ENCODE measurements at regions not wholly inside any gene's neighbourhood (a gene's known extent, or its start where the extent isn't known, plus 50 kb on each side); places are given as distances from the start of the nearest gene placed in this dataset.
"Not testable (repeated sequence)": the region's sequence is repeated elsewhere in the genome, so short reads cannot be mapped to it uniquely, and the experiment has no call there.

GRCh38 chr13:62444805-62445204, 1029.2 kb upstream of the PCDH20 start:
- no peak for DNase-seq (ENCODE audit: low read depth in 4 of 4, low spot score in 1 of 4)

DNA sequence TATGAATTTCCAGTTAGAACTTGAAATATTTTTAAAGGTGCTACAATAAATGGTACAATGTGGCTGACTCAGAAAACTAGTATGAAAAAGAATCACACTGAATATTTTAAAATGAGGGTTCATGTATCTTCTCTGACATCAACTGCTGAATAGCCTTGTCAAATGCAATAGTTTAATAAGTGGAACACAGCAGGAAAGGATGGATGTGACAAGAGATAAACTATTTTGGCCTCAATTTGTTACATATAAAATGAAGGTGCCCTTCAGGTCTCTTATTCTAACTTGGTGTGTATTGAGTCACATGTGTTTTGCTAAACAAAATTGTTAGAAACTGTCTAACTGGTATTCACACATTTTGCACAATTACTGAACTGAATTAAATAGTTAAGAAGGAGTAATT, 1018.4 kb upstream of the PCDH20 start:
- no peak for DNase-seq (ENCODE audit: low read depth in 4 of 4, low spot score in 1 of 4)

GRCh38 chr13:62433660-62434059, 1018.0 kb upstream of the PCDH20 start:
- no peak for DNase-seq (ENCODE audit: low read depth in 4 of 4, low spot score in 1 of 4)

GRCh38 chr13:62432906-62433305, 1017.3 kb upstream of the PCDH20 start:
- no peak for DNase-seq (ENCODE audit: low read depth in 4 of 4, low spot score in 1 of 4)

DNA sequence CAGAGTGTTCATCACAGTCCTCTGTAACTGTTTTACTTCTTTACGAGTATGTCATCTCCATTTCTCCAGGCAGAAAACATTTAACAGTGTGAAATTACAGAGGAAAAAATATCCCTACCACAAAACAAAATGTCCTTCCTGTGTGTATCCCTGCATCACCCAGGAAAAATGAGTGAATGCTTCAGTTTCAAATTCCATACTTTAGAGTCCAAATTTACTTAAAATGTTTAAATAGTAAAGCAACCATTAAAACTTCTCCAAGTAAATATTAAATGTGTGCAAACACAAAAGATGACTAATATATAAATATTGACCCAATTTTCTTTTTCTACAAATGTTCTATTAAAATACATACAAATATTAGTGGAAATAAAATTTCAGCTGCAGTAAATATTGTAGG, 1016.6 kb upstream of the PCDH20 start:
- DNase-seq (ENCODE audit: low read depth in 4 of 4, low spot score in 1 of 4) = no peak

DNA sequence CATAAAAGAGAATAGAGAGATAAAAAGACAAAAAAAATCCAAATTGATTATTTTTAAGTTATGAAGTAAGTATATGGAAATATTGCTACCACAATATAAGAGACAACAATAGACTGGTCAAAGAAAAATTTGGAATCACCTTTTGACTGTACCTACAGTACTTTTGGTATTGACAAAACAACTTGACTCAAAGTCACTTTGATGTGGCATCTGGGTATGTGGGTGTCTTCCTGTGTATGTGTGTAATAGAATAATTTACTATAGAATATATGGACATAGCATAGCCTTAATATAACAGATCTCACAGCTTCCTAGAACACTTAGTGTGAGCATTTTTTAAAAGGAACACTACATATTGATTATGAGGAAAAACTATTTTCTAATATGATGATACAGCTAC, 1016.2 kb upstream of the PCDH20 start:
- DNase-seq (ENCODE audit: low read depth in 4 of 4, low spot score in 1 of 4) = no peak

DNA sequence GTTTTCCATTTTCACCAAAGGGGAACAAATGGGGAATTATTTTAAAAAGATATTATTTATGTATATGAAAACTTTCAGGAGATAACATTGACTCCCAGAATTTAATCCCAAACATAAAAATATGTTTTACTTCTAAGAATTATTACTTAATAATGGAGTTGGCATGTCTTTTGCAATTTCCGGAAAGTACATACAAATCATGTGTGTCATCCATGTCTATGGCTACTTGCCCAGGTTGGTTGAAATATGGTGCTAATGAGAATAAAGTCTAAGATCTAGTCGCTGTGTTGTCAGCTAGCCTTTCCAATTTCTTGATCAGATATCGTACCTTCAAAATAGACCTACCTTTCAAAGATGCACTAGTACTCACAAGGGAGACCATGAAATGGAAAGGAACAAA, 1003.2 kb upstream of the PCDH20 start:
- DNase-seq (ENCODE audit: low read depth in 4 of 4, low spot score in 1 of 4) = no peak

GRCh38 chr13:62418376-62418775, 1002.7 kb upstream of the PCDH20 start:
- no peak for DNase-seq (ENCODE audit: low read depth in 4 of 4, low spot score in 1 of 4)

DNA sequence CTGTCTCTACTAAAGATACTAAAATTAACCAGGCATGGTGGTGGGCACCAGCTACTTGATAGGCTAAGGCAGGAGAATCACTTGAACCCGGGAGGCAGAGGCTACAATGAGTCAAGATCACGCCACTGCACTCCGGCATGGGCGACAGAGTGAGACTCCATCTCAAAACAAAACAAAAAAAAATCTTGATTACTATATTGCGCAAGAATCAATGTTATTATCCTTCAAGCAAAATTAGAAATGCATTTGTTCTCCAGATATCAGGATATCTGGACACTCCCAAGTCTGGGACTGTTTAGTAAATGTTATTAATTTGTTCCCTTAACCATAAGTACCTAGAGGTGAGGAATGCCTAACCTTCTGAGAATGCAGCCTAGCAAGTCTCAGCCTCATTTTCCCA, 992.2 kb upstream of the PCDH20 start:
- no peak for DNase-seq (ENCODE audit: low read depth in 4 of 4, low spot score in 1 of 4)

- no peak for DNase-seq (ENCODE audit: low read depth in 4 of 4, low spot score in 1 of 4)
Observed at GRCh38 chr13:62388515-62388914, 972.9 kb upstream of the PCDH20 start.

DNA sequence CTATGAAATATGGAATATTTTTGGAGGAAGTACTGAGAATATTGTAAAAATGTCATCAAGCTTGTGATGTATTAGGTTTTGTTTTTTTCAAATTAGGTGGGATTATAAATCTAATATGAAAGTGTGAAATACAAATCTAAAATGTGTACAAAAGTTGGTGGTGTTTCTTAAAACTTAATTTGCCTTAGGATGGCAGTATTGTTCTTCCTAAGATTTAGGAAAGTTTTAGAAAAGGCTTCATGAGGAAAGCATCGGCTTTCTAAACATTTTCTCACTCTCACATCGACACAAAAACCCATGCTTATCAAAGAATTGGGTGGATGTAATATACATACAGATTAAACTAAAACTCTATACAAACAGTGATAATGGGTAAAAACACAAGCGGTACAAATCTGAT, 972.0 kb upstream of the PCDH20 start:
- DNase-seq (ENCODE audit: low read depth in 4 of 4, low spot score in 1 of 4) = no peak

DNA sequence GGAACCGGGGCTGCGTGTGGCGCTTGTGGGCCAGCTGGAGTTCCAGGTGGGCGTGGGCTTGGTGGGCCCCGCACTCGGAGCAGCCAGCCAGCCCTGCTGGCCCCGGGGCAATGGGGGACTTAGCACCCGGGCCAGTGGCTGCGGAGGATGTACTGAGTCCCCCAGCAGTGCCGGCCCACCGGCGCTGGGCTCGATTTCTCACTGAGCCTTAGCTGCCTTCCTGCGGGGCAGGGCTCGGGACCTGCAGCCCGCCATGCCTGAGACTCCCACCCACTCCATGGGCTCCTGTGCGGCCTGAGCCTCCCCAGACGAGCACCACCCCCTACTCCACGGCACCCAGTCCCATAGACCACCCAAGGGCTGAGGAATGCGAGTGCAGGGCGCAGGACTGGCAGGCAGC, 963.6 kb upstream of the PCDH20 start:
- not testable (repeated sequence) for DNase-seq (ENCODE audit: low read depth in 4 of 4, low spot score in 1 of 4)

GRCh38 chr13:62377838-62378237, 962.2 kb upstream of the PCDH20 start:
- no peak for DNase-seq (ENCODE audit: low read depth in 4 of 4, low spot score in 1 of 4)

DNA sequence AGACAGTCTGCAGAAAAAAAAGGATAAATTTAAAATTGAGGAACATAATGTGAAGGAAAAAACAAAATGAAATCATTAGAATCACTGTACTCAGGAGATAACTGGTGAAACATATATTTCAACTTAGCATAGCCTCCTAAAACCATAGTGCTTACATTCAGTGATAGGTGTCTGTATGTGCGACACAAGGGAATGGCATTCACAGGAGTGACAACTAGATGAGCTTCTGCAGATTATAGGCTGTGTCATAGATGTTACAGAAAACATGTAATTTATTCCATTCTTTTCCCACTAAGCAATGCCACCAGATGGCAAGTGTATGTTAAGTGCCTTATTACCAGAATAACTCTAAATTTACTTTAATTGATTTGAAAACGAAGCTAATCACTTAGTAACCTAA, 960.0 kb upstream of the PCDH20 start:
- no peak for DNase-seq (ENCODE audit: low read depth in 4 of 4, low spot score in 1 of 4)

DNA sequence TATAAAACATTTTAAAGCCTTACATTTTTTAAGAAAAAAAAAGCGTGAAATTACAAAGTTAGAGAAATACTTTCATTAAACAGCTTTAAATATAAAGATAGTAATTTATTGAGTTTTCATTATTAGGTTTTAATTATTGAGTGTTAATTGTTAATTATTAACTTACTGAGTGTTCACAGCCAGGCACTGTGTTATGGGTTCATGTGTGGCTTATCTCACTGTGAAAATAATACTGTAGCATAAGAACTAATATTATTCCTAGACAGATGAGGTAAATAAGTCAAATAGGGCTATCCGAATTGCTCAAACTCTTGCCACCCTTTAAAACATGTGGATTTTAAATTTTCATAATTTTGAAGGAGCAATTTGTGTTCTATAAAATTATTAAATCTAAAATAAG, 956.1 kb upstream of the PCDH20 start:
- no peak for DNase-seq (ENCODE audit: low read depth in 4 of 4, low spot score in 1 of 4)

GRCh38 chr13:62367971-62368370, 952.3 kb upstream of the PCDH20 start:
- DNase-seq (ENCODE audit: low read depth in 4 of 4, low spot score in 1 of 4) = not testable (repeated sequence)

DNA sequence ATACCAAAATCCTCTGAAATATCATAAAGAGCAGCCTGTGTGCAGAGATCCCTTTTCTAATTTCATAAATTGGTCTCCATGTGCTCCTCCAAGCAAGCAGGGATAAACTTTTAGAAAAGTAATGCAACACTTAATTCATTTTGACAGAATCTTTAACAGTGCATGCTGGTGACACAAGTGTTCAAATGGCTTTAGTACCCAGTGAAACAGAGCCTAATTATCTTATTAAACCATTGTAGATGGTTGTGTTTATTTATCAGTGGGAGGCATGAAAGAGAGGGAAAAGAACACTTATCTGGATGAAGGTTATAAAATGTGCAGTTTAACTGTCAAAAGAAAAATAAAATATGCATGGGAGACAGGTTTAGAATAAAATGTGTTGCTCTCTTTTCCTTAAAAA, 945.0 kb upstream of the PCDH20 start:
- DNase-seq (ENCODE audit: low read depth in 4 of 4, low spot score in 1 of 4) = no peak

GRCh38 chr13:62358646-62358932, 942.9 kb upstream of the PCDH20 start:
- DNase-seq (ENCODE audit: low read depth in 4 of 4, low spot score in 1 of 4) = no peak

DNA sequence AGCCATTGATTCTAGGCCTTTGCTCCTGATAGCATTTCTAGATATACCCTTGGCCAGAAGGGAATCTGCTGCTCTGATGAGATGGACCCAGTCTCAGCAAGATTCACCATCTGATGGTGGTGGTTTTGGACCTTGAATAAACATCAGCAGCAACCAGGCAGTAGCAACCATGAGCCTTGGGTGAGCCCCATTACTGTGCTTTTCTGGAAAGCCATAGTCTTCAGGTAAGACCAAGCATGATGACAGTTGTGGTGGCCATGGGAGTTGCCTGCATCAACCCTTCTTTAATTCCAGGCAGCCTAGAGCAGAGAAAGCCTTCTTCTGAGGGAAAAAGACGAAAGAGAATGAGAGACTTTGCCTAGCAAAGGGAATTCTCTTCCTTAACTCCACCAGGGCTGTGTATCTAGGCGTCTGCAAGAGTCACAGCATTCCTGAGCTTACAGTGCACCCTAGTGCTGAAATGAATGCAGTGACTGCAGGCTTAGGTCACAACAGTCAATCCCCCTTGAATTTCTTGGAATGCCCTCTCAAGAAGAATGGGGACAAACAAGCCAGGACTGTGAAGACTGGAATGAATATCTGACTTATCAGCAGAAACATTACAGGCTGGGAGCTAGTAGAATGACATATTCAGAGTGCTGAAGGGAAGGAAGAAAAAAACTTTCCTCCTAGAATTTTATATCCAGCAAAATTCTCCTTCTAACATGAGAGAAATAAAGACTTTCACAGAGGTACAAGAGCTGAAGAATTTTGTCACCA, 942.4 kb upstream of the PCDH20 start:
- DNase-seq (ENCODE audit: low read depth in 4 of 4, low spot score in 1 of 4) = no peak

DNA sequence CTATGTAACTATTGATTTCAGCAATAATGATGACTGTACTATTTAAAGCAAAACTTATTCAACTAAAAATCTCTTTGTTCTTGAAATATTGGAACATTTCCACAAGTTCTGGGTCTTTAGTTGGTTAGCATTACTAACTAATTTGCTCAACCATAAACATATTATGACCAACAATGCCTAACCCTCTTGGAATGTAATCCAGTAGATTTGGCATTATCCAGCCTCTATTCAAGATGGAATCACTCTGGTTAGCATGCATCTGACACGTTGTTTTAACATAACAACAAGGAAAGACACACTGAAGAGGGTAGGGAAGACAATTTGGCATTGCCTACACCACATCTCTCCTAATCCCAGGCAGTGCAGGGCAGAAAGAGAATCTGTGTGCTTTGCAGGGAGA, 941.3 kb upstream of the PCDH20 start:
- DNase-seq (ENCODE audit: low read depth in 4 of 4, low spot score in 1 of 4) = no peak

GRCh38 chr13:62337109-62337880, 921.6 kb upstream of the PCDH20 start:
- DNase-seq (ENCODE audit: low read depth in 4 of 4, low spot score in 1 of 4) = no peak

DNA sequence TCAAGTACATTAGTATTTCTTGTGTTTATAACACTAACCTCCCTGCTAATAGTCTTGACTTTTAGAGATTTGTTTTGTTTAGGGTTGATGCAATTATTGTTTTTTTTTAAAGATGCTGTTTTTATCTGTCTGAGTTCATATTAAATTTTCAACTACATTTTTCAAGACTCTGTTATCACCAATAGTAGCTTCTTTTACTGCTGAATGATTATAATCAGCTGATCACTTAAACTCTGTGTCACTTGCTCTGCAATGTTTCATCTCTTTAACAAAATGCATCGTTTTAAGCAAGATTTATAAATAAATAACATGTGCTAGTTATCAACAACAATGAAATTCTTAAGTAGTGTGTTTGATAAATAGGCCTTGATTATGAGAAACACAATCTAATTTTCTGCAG, 920.9 kb upstream of the PCDH20 start:
- DNase-seq (ENCODE audit: low read depth in 4 of 4, low spot score in 1 of 4) = no peak

DNA sequence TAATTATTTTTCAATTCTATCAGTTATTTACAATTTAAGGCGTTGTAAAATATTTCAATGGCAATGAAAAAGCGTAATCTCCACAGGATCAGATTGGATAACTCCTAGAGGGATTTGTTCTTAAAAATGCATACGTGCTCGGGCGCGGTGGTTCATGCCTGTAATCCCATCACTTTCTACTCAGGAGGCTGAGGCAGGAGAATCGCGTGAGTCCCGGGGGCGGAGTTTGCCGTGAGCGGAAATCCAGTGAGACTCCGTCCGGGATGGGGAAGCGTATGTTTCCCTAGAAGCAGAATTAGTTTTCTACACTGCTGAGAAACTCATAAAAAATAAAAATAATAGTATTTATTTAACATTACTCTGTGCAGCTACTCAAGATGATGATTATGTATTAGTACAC, 917.8 kb upstream of the PCDH20 start:
- DNase-seq (ENCODE audit: low read depth in 4 of 4, low spot score in 1 of 4) = no peak
